Activated CD4-positive, CD25-positive, alpha-beta regulatory T cell treated with anti-CD3 and anti-CD28 coated beads, Interleukin-2, amount 50 U/mL, for 16 hours (primary cell): ENCODE measurements at regions not wholly inside any gene's neighbourhood (a gene's known extent, or its start where the extent isn't known, plus 50 kb on each side); places are given as distances from the start of the nearest gene placed in this dataset.

Source experiments
- DNase-seq: peaks from one replicate; pipeline ENCODE4 v3.0.0-alpha.2; 2020; ENCODE audit warnings: low read depth, low spot score

DNA sequence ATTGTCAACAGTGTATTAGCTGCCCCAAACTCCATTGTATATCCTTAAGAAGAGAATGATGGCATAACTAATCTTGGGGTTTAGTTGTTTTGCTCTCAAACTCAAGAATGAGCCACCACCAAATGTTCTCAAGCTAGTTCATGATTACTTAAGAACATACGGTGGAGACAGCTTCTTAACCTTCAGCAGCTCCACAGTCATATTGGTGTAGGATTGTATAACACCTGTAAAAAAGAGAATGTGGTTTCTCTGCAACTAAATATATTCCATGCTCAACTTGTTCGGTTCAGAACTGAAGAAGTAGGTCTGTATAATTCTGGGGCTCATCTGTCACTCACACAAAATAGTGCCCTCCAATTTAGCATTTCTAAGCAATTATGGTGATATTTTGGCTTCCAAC lies 177.9 kb upstream of the DUSP10 start:
- no peak for DNase-seq

DNA sequence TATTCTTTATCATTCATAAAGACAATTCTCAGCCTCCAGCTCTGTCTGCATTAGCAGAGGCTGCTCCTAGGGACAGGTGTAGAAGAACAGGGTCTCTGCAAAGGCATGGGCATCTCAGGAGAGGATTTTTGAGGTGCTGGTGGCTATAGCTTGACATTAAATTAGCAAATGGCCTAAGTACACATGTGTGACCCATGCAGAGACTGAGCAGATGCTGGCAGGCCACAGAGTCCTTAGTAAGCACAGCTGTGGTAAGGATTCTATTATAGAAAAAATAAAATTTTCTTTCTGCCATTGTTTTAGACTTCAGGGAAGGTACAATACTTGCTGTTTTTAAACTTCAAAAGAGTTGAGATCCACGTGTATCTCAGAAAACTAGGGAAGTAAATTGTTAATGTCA lies 177.5 kb upstream of the DUSP10 start:
- no peak for DNase-seq

DNA sequence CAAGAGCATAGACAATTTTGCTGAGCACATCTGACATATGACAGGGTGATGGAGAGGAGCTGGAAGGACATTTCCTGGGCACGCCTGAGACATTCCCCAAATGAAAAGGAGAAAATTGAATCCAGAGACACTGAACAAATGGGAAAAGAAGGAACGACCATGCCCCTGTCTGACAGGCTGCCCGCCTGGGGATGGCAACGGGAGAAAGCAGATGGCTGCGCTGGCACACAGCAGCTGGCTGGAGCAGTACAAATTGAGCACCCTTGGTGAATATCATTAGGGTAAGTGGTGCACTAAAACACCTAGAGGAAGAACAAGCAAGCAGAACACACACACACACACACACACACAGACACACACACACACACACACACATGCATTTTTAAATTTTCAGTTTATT lies 174.3 kb upstream of the DUSP10 start:
- DNase-seq = no peak

DNA sequence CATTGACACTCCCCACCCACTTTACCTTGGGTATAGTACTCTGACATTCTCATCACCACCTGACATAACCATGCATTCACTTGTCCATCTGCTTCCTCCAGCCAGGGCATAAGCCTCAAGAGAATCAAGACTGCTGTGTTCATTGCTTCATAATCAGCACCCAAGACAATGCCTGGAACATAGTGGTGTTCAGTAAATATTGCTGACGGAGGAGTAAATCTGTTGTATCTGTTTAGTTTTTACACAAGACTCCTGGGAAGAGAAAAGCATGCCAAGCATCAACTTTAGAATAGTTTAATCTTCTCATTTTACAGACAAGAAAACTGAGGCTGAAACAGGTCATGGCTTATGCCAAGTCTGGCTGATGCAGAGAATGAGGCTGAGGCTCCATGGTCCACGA lies 173.9 kb upstream of the DUSP10 start:
- DNase-seq = no peak

DNA sequence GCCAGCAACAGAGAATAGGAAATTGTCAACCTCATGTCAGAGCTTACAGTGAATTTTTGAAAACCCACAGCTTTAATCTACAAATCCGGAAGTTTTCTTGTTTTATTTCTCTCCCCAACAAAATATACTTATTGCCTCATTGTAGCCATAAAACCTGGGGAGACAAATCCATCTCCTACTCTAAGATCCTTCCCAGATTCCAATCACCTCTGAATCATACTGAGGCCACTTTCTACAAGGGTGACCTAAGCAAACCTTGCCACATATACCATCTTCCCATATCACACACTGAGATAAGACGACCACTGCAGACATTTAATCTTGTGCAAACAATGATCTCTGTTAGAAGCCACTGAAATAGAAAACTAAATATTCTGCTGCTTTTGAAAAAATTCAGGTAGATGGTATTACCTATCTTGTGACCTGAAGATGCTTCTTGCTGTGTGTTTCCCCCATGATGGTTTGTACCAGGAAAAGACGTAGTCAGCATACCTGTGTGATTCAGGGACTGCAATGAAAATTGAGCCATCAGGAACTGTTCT lies 171.5 kb upstream of the DUSP10 start:
- DNase-seq = no peak

DNA sequence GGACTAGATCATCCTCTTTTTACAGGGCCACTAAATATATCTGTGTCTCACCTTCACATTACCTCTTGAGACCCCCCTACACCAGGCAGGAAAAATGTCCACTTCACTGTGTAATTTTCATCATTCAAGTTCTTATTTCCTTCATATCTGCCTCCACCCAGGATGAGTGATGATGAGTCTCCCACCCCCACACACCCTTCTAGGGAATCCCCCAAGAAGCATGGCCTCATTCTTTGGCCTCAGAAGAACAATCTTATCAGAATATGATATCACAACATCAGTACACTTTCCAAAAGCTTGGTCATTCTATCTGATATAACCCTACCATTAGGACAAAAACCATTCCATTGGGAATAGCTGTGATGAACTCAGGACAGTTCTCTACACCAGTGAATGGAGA lies 170.3 kb upstream of the DUSP10 start:
- DNase-seq = no peak

DNA sequence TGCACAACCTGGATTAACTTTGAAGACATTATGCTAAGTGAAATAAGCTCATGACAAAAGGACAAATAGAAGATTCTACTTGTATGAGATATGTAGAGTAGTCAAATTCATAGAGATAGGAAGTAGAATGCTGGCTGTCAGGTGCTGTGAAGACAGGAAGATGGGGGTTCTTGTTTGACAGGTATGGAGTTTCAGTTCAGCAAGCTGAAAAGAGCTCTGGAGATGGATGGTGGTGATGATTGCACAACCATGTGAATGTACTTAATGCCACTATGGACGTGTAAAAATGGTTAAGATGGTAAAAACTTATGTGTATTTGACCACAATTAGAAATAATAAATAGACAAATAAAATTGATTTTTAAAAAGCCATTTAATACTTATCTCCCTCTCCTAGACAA lies 169.8 kb upstream of the DUSP10 start:
- no peak for DNase-seq

DNA sequence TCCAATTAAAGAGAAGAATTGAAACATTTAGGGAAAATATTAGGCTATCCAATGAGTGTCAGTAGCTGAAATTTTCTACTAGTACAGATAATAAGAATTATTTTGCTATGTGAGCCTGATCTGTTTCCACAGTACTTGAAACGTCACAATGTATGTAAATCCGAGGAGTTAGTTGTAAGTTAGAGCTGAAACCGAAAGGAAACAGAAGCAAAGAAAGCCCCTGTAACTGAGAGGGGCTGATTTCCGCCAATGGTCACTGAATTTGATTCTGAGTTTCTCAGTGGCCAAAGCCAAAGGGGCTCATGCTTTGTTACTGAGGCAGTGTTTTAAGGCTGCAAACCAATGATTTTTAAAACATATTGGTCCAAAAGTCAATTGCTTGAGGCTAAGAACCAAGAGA lies 168.3 kb upstream of the DUSP10 start:
- no peak for DNase-seq

DNA sequence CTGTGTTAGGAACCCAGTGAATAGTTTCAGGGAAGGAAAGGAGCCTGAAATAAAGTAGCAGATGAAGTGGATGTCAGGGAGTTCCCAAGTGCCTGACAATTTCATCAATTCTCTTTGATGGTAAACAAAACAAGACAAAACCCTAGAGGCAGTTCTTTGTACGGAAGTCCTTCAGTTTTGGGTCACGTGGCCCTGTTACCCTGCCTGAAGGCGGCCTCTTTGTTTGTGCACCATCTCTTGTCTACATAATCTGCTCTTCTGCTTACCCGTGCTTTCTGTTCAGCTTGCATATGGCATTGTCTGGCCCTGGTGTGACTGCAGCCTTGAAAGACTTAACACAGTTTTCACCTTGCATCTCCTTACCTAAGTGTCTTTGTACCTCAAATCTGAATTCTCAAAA lies 166.7 kb upstream of the DUSP10 start:
- DNase-seq = no peak

DNA sequence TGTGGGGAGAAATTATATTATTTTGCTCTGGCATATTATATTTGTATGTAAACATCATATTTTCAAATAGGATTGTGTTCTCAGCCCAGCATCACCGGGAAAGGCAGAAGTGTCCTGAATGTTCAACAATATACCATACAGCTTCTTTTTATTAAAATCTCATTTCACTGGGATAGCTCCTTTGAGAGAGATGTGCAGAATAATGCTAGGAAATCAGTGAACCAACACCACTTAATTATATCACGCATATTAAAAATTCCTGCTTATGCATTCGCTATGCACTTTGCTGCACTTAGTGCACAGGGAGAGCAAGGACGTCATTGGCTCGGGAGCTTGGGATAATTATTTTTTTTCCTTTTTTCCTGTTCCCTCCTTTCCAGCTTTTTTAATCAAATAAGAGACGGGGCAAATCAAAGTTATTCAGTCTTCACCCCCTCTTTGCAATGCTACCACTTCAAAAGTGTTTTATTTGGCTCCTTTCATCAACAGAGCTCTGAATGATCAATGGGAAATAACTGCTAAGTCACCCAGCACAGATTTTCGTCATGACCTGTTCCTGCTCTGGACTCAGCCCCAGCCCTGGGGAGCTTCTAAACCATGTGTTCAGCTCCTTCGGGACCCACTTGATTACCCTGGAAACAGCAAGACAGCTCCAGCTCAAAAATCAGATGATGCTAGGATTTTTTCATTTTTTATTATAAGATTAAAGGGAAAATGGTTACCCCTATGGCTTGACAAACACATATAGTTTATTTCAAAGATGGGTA lies 165.5 kb upstream of the DUSP10 start:
- no peak for DNase-seq

DNA sequence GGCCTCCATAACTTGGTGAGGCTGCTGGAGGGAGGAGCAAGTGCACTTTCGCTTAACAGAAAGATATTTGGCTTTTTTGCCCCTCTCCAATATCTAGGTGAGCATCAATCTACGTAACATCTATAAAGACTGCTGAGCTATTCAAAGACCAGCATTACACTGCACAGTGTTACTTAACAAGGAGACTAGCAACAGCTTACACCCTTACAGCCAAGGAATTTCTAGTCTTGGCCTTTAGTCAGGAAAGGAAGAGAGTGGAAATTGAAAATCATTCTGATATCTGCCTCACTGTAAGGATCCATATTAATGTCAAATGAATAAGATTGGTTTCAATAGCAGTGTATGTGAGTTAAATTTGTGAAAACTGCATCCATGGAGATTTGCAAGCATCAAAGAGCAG lies 163.9 kb upstream of the DUSP10 start:
- DNase-seq = no peak

DNA sequence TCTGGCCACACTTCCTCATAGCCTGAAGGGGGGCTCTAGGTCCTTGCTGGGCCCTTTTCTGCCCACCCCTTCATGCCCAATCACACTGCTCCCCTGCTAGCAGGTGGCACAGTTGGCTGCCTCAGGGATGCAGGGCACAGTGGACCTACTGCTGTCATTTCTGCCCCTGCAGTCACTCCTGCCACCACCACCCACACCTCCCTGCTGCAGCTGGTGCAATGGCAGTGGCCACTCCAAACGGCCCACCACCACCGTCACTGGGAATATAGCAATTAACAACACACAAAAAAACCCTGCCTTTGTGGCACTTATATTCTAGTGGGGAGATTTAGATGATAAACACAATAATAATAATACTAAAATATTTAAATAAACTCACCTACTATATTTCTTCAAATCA lies 162.4 kb upstream of the DUSP10 start:
- no peak for DNase-seq

DNA sequence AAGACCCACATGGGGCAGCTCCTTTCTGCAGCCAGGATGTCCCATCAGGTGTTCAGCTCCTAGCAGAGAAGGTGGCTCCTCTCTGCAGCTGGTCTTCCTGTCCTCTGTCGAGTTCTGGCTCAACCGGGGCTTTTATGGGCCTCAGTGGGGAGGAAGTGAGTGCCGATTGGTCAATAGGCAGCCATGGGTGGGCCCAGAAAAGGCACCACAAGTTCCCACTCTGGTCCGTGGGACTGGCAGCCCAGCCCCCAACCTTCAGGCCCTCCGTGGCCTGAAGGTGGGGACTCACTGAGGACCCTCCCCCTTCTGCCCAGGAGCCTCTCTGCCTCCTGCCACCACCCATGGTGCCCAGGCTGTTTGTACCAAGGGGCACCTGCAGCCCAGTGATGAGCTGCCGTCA lies 161.7 kb upstream of the DUSP10 start:
- DNase-seq = no peak

DNA sequence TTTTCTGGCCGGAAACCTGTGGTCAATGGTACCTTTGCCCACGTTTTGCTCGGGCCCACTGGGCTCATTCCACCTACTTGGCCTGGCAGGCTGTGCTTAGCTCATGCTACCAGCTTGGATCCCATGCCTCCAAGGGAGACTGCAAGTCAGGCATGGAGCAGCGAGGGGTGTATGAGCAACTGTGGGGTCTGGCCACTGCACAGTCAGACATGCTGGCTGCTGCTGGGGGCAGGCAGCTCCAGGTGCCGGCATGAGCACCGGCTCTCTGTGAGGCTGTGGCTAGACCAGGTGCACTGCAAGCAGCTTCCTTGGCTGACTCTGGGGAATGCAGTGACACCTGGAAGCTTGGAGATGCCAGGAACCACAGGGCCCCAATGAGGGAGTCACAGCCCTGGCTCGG lies 161.1 kb upstream of the DUSP10 start:
- no peak for DNase-seq

DNA sequence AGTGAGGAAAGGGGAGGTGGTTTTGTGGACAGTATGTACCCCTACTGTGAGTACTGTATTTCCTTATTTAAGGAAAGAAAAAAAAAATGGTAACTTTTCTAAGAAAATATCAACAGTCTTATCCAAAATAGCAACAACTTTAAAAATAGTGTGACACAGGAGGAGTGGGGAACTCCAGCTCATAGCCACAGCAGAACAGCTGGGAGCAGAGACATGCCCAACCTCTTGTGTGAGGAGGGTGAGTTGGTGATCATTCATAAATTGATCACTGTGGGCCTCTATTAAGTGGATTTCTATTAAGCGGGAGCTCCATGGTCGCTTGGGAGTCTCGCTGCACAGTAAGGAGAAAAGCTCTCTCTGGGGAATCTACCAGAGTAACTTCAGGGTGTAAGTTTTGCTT lies 158.8 kb upstream of the DUSP10 start:
- DNase-seq = no peak

DNA sequence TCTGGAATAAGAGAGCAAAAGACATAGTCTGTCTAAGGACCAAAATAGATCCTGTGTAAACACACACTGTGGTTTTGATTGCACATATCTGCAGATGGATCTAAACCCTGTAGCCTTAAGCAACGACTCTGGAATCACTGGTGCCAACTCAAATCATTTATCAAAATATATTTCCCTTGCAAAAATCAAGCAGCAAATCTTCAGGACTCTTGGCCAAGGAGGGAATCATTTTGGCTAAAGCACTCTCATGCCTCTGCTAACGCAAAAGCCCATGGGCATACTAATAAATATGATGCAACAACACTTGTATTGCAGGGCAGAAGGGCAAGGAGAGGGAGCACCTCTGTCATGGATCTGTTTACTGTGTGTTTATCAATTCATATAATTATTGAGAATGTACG lies 155.4 kb upstream of the DUSP10 start:
- no peak for DNase-seq

DNA sequence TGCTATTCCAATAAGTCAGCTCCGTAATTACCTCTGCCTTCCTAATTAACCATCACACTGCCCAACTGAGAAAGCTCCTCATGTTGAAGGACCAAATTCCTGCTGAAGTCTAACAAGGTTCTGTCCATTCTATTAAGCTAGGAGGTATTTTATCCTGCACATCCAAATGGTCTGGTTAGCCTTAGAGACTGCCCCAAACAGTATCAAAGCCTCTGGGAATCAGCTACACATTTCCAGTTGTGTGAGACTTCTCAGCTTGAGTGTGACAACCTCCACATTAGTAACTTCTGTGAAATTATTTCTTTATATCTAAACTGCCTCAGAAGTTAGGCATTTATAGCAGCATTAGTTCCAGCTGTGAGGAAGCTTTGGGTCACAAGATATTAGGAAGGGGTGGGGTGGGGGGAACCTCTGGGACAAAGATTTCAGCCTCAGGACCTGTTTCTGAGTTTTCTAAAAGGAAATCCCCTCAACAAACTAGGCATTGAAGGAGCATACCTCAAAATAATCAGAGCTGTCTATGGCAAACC lies 150.5 kb upstream of the DUSP10 start:
- DNase-seq = no peak

DNA sequence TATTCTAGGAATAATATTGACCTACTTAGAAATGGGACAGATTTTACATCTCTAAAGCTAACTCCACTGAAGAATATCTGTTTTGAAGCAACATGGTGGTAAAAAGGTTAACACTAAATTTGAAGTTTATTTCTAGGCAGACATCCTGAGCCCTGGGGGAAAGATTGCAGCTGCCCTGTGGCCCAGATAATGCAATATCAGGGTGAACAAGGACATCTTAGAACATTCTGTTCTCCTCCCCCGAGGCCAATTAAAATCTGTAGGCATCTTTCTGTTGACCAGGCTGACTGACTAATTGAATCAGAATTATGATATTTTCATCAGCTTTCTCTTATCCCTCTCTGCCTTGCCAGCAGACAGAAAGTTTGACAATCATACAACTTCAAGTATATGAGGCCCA lies 149.8 kb upstream of the DUSP10 start:
- DNase-seq = no peak

DNA sequence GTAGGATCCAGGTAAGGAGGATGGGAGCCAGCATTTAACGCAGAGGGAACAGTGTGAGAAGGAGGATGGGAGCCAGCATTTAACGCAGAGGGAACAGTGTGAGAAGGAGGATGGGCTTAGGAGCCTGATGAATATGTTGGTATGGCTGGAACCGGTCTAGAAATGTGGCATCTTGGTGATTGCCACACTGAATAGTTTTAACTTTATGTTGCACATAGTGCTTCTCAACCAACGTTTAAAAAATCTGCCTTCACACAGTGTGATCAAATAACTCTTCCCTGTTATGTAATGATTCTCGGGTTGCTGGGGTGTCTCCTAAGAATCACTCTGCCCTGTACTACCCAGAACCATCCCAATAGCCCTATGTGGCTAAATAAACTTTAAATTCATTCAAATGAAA lies 146.9 kb upstream of the DUSP10 start:
- no peak for DNase-seq

DNA sequence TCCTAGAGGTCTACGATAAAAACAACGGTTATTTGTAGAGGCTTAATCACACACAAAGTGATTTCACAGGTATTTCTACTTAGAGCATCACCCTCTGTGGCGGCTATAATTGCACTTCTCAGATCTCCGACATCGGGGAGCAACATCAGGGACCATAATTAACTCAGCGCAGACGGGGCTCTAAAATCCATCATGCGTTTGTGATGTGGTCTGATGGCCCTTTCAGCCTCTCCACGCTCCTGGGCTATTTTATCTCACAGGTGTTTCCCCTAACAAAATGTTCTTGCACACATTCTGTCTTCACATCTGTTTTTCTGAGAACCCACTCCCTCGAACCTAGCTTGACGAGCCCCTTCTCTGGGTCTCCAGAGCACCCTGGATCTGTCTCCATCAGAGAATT lies 146.3 kb upstream of the DUSP10 start:
- DNase-seq = no peak

DNA sequence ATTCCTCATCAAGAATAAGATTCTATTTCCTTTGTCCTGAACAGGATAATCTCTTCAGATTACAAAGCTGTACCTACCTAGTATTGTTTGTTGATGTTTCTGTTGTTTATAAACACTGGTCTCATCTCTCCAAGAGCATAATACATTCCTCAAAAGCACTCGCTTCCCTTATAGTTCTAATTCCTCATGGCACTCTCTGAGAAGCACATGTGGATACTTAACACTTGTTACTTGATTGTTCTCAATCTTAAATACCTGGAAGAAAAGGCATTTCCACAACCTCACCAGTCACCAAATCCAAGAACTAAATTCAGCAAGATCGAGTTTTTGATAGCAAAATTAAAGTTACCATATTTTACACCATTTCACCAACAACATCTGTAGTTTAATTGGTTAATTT lies 145.9 kb upstream of the DUSP10 start:
- DNase-seq = no peak

DNA sequence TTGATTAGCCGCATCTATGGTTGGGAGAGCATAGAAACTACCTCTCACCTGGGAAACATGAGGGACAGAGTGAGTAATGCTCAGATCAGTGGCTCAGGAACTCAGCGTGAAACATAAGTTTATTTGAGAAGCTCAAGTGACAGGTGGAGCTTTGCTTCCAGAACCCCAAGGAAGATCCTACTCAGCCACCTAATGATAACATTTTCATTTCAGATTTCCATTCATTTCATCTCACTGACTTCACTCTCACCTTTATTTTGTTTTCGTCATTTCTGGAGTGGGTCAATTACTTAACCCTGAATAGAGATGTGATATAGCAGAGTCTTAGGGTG lies 145.5 kb upstream of the DUSP10 start:
- DNase-seq = no peak

DNA sequence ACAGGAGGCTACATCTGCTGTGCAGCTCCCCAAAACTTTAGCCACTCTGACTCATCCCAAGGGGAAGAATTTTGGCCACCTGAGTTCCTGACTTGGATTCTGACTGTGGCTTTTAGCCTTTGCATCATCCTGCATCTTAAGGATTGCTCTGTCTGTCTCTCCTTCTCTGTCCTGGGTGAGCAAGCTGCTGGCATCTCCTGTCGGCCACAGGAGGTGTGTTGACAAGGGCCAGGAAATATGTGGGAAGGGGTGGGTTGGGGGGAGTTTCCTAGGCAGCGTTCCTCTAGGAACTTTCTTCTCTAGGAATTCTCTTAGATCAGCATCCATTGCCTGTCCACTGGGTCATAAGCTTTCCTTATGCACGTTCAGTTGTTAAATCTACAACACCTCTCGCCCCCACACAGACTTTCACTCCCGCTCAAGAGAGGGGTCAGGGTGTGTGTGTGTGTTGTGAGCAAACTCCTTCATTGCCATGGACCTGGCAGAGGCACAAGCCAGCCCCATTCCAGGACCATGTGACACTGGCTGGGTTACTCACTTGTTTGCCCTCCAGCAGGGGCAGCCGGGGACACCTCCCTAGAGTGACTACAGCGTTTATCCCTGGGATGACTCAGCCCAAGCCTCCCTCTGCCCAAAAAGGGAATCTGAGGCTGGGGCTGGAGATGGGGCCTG lies 145.0 kb upstream of the DUSP10 start:
- DNase-seq = no peak
